H9 (cell line): ENCODE measurements at regions not wholly inside any gene's neighbourhood (a gene's known extent, or its start where the extent isn't known, plus 50 kb on each side); places are given as distances from the start of the nearest gene placed in this dataset.

Source experiments
- DNase-seq: peaks from one replicate; pipeline ENCODE4 v3.0.0-alpha.2; 2017
- H2AFZ ChIP-seq: one replicate; pipeline ENCODE4 v1.6.1; 2013; ENCODE audit warnings: mild to moderate bottlenecking, low read length, control low read depth, moderate library complexity
- H2AK5ac ChIP-seq: 2 replicates; pipeline ENCODE4 v1.6.1; 2013; ENCODE audit warnings: low read length, control low read depth, mixed read lengths; ENCODE audit not compliant: insufficient read length
- H2BK120ac ChIP-seq: one replicate; pipeline ENCODE4 v1.6.1; 2013; ENCODE audit warnings: low read depth, mild to moderate bottlenecking, low read length, control low read depth, inconsistent platforms; ENCODE audit not compliant: poor library complexity, severe bottlenecking
- H2BK12ac ChIP-seq: 2 replicates; pipeline ENCODE4 v1.6.1; 2013; ENCODE audit warnings: low read length, control low read depth, mixed read lengths, low read depth; ENCODE audit not compliant: insufficient read length
- H2BK15ac ChIP-seq: 2 replicates; pipeline ENCODE4 v1.6.1; 2013; ENCODE audit warnings: low read depth, low read length, control low read depth
- H2BK20ac ChIP-seq: one replicate; pipeline ENCODE4 v1.6.1; 2013; ENCODE audit warnings: low read depth, mild to moderate bottlenecking, low read length, control low read depth, inconsistent platforms; ENCODE audit not compliant: poor library complexity, severe bottlenecking
- H2BK5ac ChIP-seq: 2 replicates; pipeline ENCODE4 v1.6.1; 2013; ENCODE audit warnings: low read length, control low read depth, mixed read lengths; ENCODE audit not compliant: insufficient read length
- H3K14ac ChIP-seq: 2 replicates; pipeline ENCODE4 v1.6.1; 2013; ENCODE audit warnings: low read length, control low read depth; ENCODE audit not compliant: insufficient read depth
- H3K18ac ChIP-seq: 2 replicates; pipeline ENCODE4 v1.6.1; 2013; ENCODE audit warnings: low read depth, mild to moderate bottlenecking, mixed read lengths, low read length, control low read depth; ENCODE audit not compliant: insufficient read length
- H3K23ac ChIP-seq: 2 replicates; pipeline ENCODE4 v1.6.1; 2013; ENCODE audit warnings: low read length, control low read depth, mixed read lengths, low read depth; ENCODE audit not compliant: insufficient read length
- H3K23me2 ChIP-seq: 2 replicates; pipeline ENCODE4 v1.6.1; 2013; ENCODE audit warnings: low read depth, mild to moderate bottlenecking, mixed read lengths, low read length, control low read depth; ENCODE audit not compliant: insufficient read length, poor library complexity, severe bottlenecking
- H3K27ac ChIP-seq: 2 replicates; pipeline ENCODE4 v1.5.1; 2013; ENCODE audit warnings: low read length, control low read depth, mixed read lengths, low read depth; ENCODE audit not compliant: insufficient read length
- H3K27me3 ChIP-seq: 2 replicates; pipeline ENCODE4 v1.6.1; 2013; ENCODE audit warnings: low read length, control low read depth, inconsistent platforms; ENCODE audit not compliant: insufficient read depth
- H3K4ac ChIP-seq: 2 replicates; pipeline ENCODE4 v1.6.1; 2013; ENCODE audit warnings: low read depth, mild to moderate bottlenecking, control low read depth, inconsistent platforms, low read length, moderate library complexity
- H3K4me1 ChIP-seq: 2 replicates; pipeline ENCODE4 v1.6.1; 2013; ENCODE audit warnings: low read length, control low read depth, inconsistent platforms; ENCODE audit not compliant: insufficient read depth
- H3K4me2 ChIP-seq: 2 replicates; pipeline ENCODE4 v1.6.1; 2013; ENCODE audit warnings: low read length, control low read depth, mixed read lengths; ENCODE audit not compliant: insufficient read length, insufficient read depth
- H3K56ac ChIP-seq: 2 replicates; pipeline ENCODE4 v1.6.1; 2013; ENCODE audit warnings: low read depth, mild to moderate bottlenecking, mixed read lengths, low read length, control low read depth; ENCODE audit not compliant: insufficient read length
- H3K79me1 ChIP-seq: 2 replicates; pipeline ENCODE4 v1.6.1; 2013; ENCODE audit warnings: low read depth, mild to moderate bottlenecking, moderate library complexity, low read length, control low read depth, inconsistent platforms; ENCODE audit not compliant: insufficient read depth, poor library complexity, severe bottlenecking
- H3K79me2 ChIP-seq: 2 replicates; pipeline ENCODE4 v1.6.1; 2013; ENCODE audit warnings: low read length, control low read depth, inconsistent platforms; ENCODE audit not compliant: insufficient read depth
- H3K9ac ChIP-seq: 2 replicates; pipeline ENCODE4 v1.6.1; 2013; ENCODE audit warnings: low read length, control low read depth, mixed read lengths; ENCODE audit not compliant: insufficient read length; ENCODE audit errors: extremely low read depth
- H3K9me3 ChIP-seq: one replicate; pipeline ENCODE4 v1.6.1; 2013; ENCODE audit warnings: low read depth, low read length, inconsistent platforms; ENCODE audit not compliant: control insufficient read depth
- H3T11ph ChIP-seq: one replicate; pipeline ENCODE4 v1.6.1; 2013; ENCODE audit warnings: mild to moderate bottlenecking, low read length, control low read depth, inconsistent platforms
- H4K20me1 ChIP-seq: one replicate; pipeline ENCODE4 v1.6.1; 2013; ENCODE audit not compliant: control insufficient read depth, insufficient read length, insufficient read depth
- H4K5ac ChIP-seq: 2 replicates; pipeline ENCODE4 v1.6.1; 2013; ENCODE audit warnings: low read depth, mild to moderate bottlenecking, mixed read lengths, low read length, control low read depth; ENCODE audit not compliant: insufficient read length
- H4K8ac ChIP-seq: replicated peaks from 2 replicates; pipeline ENCODE4 v1.6.1; 2013; ENCODE audit warnings: low read length, control low read depth, mixed read lengths, low read depth; ENCODE audit not compliant: insufficient read length
- H4K91ac ChIP-seq: 2 replicates; pipeline ENCODE4 v1.6.1; 2013; ENCODE audit warnings: low read depth, mild to moderate bottlenecking, moderate library complexity, mixed read lengths, low read length, control low read depth; ENCODE audit not compliant: insufficient read length
- H3K27ac Mint-ChIP-seq, 3 experiments: 2 replicates in 2 of 3; 3 replicates in 1 of 3; pipeline ENCODE4 v1.8.0; 2020 to 2021; ENCODE audit warnings: mixed read lengths in 3 of 3, mild to moderate bottlenecking in 1 of 3, moderate library complexity in 1 of 3
- H3K27me3 Mint-ChIP-seq: 2 replicates; pipeline ENCODE4 v1.8.0; 2021; ENCODE audit warnings: low read depth, mild to moderate bottlenecking, moderate library complexity, mixed read lengths
- H3K36me3 Mint-ChIP-seq, 3 experiments: 2 replicates in 2 of 3; 3 replicates in 1 of 3; pipeline ENCODE4 v1.8.0; 2020 to 2021; ENCODE audit warnings: low read depth in 3 of 3, mixed read lengths in 3 of 3; ENCODE audit not compliant: insufficient read depth in 1 of 3
- H3K4me1 Mint-ChIP-seq, 2 experiments: 2 replicates each; pipeline ENCODE4 v1.8.0; 2020; ENCODE audit warnings: mixed read lengths in 2 of 2
- H3K4me3 Mint-ChIP-seq, 2 experiments: 2 replicates in 1 of 2; 3 replicates in 1 of 2; pipeline ENCODE4 v1.8.0; 2020 to 2021; ENCODE audit warnings: mild to moderate bottlenecking in 2 of 2, mixed read lengths in 2 of 2, moderate library complexity in 1 of 2
- H3K9me3 Mint-ChIP-seq, 2 experiments: 2 replicates in 1 of 2; 3 replicates in 1 of 2; pipeline ENCODE4 v1.8.0; 2020; ENCODE audit warnings: mild to moderate bottlenecking in 2 of 2, mixed read lengths in 2 of 2, moderate library complexity in 1 of 2
- WGBS: extraction: QIAGEN DNeasy Blood & Tissue Kit; methylation state at CpG from one replicate; pipeline ENCODE4 v1.1.7; 2013; ENCODE audit warnings: missing lambda C conversion rate, low lambda C conversion rate, mixed read lengths; ENCODE audit not compliant: insufficient read length; ENCODE audit errors: extremely low coverage; 5-methylcytosine and 5-hydroxymethylcytosine counted together
- TF ChIP-seq, protein P1 (sequence below): fragments of 200-600 bp; sonication (generic); conservative IDR thresholded peaks from 3 replicates; pipeline ENCODE4 v1.8.0; 2021; ENCODE audit warnings: antibody characterized with exemption, mild to moderate bottlenecking

DNA sequence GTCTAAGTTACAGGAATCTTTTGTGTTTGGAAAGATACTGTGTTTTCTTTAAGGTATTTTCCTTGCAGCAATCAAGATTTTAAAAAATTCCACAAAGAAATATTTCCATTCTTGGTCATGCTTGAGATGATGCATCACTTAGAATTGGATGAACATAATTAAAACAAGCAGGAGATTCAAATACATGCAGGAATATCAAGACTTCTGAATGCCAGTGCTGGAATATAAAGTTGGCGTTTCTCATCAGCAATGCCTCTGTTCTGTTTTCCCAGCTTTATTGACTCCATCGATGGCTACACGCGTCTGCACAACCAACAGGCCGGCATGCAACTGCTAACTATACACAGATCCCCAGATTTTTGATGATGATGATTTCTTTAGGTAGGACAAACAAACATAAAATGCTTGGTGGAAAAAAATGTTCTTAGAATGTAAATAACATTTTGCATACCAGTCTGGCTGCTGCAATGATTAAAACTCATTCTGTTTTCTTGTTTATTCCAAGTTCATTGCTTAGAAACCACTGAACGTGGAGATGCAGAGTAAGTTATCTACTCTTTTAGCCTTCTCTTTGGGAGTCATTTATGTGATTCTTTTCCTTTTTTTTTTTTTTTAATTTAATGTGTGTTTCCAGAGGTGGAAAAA lies 91.3 kb upstream of the FAM171A1 start:
- Histone ChIP-seq H3K4ac (no peak overlapping the region), H3K9ac (no peak overlapping the region), H3K79me1 (no peaks in the 10 kb centered on the region), H2BK12ac (no peak overlapping the region), H4K8ac (no peak overlapping the region), H4K5ac (no peak overlapping the region), H2BK15ac (no peak overlapping the region), H2AK5ac (no peak overlapping the region), H3K27ac (no peak overlapping the region), H2BK20ac (no peak overlapping the region), H3K4me1 (no peaks in the 10 kb centered on the region), H3K56ac (no peak overlapping the region), H3K18ac (no peak overlapping the region), H3K27me3 (peaks cover 7% of the 10 kb centered on the region), H3T11ph (no peak overlapping the region), H2AFZ (no peak overlapping the region), H3K4me2 (no peak overlapping the region), H4K20me1 (no peaks in the 10 kb centered on the region), H3K23me2 (no peaks in the 10 kb centered on the region), H3K9me3 (no peaks in the 10 kb centered on the region), H2BK120ac (no peak overlapping the region), H2BK5ac (no peak overlapping the region), H3K14ac (no peak overlapping the region), H4K91ac (no peak overlapping the region), H3K23ac (no peak overlapping the region), H3K79me2 (no peaks in the 10 kb centered on the region)
- Mint-ChIP-seq H3K36me3 (no peaks in the 10 kb centered on the region), H3K4me1 (no peaks in the 10 kb centered on the region), H3K27ac (no peak overlapping the region), H3K27me3 (peaks cover 85% of the 10 kb centered on the region), H3K4me3 (no peak overlapping the region), H3K9me3 (no peaks in the 10 kb centered on the region)
- DNase-seq: no peak
- WGBS: no CpG with 5 or more reads among the region's 6 CpGs
- TF ChIP-seq, protein P1, sequence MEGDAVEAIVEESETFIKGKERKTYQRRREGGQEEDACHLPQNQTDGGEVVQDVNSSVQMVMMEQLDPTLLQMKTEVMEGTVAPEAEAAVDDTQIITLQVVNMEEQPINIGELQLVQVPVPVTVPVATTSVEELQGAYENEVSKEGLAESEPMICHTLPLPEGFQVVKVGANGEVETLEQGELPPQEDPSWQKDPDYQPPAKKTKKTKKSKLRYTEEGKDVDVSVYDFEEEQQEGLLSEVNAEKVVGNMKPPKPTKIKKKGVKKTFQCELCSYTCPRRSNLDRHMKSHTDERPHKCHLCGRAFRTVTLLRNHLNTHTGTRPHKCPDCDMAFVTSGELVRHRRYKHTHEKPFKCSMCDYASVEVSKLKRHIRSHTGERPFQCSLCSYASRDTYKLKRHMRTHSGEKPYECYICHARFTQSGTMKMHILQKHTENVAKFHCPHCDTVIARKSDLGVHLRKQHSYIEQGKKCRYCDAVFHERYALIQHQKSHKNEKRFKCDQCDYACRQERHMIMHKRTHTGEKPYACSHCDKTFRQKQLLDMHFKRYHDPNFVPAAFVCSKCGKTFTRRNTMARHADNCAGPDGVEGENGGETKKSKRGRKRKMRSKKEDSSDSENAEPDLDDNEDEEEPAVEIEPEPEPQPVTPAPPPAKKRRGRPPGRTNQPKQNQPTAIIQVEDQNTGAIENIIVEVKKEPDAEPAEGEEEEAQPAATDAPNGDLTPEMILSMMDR: no peak
